Mucosa of descending colon (tissue), 3 donors: ENCODE measurements at regions not wholly inside any gene's neighbourhood (a gene's known extent, or its start where the extent isn't known, plus 50 kb on each side); places are given as distances from the start of the nearest gene placed in this dataset.
A peak's percentile ranks its signal among the peaks of the same experiment; 100 is the strongest.
"Not testable (repeated sequence)": the region's sequence is repeated elsewhere in the genome, so short reads cannot be mapped to it uniquely, and the experiment has no call there.

Experiments
- ATAC-seq: fragments of 200-7000 bp; cut with Tn5 transposase; one replicate; pipeline ENCODE4 v1.9.1; 2020; ENCODE audit warnings: mild to moderate bottlenecking, moderate library complexity
- DNase-seq, 3 donors: peaks; one replicate each; pipeline ENCODE4 v3.0.0-alpha.2; 2020
- H3K36me3 ChIP-seq: fragments of 200-600 bp; one replicate; pipeline ENCODE4 v1.8.0; 2021; ENCODE audit warnings: low read depth, mild to moderate bottlenecking
- H3K4me1 ChIP-seq: fragments of 200-600 bp; one replicate; pipeline ENCODE4 v1.8.0; 2021; ENCODE audit warnings: low read depth, mild to moderate bottlenecking
- H3K4me3 ChIP-seq: fragments of 200-600 bp; one replicate; pipeline ENCODE4 v1.8.0; 2021; ENCODE audit warnings: mild to moderate bottlenecking
- H3K9me3 ChIP-seq: fragments of 200-600 bp; one replicate; pipeline ENCODE4 v1.8.0; 2021; ENCODE audit warnings: mild to moderate bottlenecking
- intact Hi-C, 2 donors: fragments of 100-400 bp; cut with DNase I in 1 of 2; cut with micrococcal nuclease in 1 of 2; formaldehyde crosslinking; loops; one replicate each; pipeline versions ENCODE4 v1.11.0 to v1.11.1; 2022; cut with DNase I, micrococcal nuclease
- TF ChIP-seq, protein P1 (sequence below): fragments of 200-600 bp; IDR thresholded peaks from one replicate; pipeline ENCODE4 v1.8.0; 2022; ENCODE audit warnings: antibody characterized with exemption, mild to moderate bottlenecking
- donor health status: DM: no; HTN: no; CAD: no; lungs with moderate emphysema.
- donor health status: DM: no; HTN: no; CAD: no.
- donor health status: DM: no; HTN: yes; CAD: no.

DNA sequence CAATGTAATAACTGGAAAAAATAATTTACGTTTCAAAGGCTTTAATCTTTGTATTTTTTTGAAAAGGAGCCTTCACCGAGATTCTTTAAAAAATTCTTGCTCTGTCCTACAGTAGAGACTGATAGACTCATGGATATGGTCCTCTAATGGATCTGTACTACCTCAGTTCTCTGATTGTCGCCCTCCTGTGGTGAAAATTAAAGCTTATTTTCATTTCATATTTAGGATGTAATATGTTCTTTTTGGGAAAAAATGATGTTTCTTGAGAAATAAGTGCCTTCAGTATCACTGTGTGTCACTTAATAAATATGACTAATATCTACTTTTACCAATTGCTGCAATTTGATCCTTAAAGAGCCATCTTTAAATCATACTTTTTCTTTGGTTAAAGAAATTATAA is 4593.3 kb upstream of the OR11H1 start:
- H3K4me1 ChIP-seq, DNase-seq, H3K36me3 ChIP-seq, H3K4me3 ChIP-seq, ATAC-seq, intact Hi-C loops: not testable (repeated sequence)
- peaks cover 83% of the 10 kb centered on the region for H3K9me3 ChIP-seq

DNA sequence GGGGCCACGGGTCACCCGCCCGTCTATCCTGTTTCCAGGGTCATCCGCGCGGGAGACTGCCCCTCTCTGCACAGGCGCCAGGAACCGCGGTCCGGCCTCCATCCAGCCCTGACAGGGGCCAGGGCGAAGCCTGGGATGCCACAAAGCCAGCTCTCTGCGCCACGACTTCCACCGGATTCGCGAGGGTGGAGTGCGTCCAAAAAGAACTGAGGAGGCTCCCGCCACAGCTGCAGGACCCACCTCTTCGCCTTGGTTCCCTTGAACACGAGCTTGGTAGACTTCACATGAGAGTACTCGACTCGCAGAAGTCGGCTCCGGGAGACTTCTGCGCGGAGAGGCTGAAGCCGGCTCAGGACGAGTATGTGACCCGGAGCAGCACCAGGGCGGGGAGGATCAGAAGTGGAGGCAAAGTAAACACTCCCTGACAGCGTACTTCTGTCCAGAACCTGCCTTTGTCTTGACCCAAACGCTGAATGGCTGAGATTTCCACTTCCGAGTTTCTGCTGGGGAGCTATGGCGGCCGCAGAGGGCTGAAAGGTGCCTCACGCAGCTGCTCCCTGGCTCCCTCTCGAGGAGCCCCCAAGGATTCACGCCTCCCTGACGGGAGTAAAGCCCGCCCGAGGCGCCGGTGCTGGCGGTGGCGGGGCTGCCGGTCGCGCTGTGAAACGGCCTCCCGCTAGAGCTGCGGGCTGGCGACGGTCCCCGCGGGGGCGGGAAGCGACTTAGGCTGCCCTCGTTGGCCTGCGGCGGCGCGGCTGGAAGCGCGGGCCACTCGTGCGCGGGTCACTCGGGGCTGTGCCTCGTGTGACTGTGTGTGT is 4566.7 kb upstream of the OR11H1 start:
- TF ChIP-seq, protein P1, sequence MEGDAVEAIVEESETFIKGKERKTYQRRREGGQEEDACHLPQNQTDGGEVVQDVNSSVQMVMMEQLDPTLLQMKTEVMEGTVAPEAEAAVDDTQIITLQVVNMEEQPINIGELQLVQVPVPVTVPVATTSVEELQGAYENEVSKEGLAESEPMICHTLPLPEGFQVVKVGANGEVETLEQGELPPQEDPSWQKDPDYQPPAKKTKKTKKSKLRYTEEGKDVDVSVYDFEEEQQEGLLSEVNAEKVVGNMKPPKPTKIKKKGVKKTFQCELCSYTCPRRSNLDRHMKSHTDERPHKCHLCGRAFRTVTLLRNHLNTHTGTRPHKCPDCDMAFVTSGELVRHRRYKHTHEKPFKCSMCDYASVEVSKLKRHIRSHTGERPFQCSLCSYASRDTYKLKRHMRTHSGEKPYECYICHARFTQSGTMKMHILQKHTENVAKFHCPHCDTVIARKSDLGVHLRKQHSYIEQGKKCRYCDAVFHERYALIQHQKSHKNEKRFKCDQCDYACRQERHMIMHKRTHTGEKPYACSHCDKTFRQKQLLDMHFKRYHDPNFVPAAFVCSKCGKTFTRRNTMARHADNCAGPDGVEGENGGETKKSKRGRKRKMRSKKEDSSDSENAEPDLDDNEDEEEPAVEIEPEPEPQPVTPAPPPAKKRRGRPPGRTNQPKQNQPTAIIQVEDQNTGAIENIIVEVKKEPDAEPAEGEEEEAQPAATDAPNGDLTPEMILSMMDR = no peak
- peak in 1 of 3 donors; percentile 56 for DNase-seq
- Histone ChIP-seq H3K4me1 (no peaks in the 10 kb centered on the region), H3K9me3 (peaks cover 77% of the 10 kb centered on the region), H3K4me3 (no peak overlapping the region), H3K36me3 (no peaks in the 10 kb centered on the region)
- ATAC-seq = no peak
- intact Hi-C loops = no loop called here

DNA sequence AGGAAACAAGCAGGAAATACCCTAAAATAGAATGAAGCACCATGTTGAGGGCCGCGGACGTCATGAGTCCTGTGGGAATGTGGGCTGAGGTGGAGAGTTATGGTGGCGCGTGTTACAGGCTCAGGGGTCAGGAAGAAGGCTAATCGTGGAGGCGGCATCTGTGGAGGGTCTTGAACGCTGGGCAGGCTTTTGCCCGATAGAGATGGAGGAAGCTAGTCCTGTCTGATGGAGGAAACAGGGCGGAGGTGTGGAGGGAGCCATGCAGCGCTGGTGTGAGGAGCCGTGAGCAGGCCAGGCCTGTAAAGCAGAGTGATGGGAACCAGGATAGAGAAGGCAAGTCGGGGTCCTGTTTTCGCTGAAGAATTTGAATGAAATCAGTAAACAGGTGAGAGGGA is 4566.1 kb upstream of the OR11H1 start:
- H3K9me3 ChIP-seq = peaks cover 75% of the 10 kb centered on the region
- peak in 1 of 3 donors; percentile 38 for DNase-seq
- H3K4me1 ChIP-seq, intact Hi-C loops, H3K4me3 ChIP-seq, ATAC-seq, H3K36me3 ChIP-seq: not testable (repeated sequence)
